Keratinocyte (primary cell): ENCODE measurements at regions not wholly inside any gene's neighbourhood (a gene's known extent, or its start where the extent isn't known, plus 50 kb on each side); places are given as distances from the start of the nearest gene placed in this dataset.

Experiments
- EZH2 ChIP-seq: IDR thresholded peaks from one replicate; pipeline ENCODE4 v1.6.1; 2012; ENCODE audit warnings: inconsistent platforms, mild to moderate bottlenecking, low read length, moderate library complexity
- TF ChIP-seq, protein P1 (sequence below), 3 experiments: IDR thresholded peaks in 1 of 3; conservative IDR thresholded peaks in 1 of 3; optimal IDR thresholded peaks in 1 of 3; 2 replicates in 2 of 3; 3 replicates in 1 of 3; pipeline versions ENCODE3 to v1.5.1; 2011; ENCODE audit warnings: low read length in 3 of 3, mild to moderate bottlenecking in 3 of 3, moderate library complexity in 2 of 3, control low read depth in 1 of 3, inconsistent platforms in 1 of 3; ENCODE audit not compliant: insufficient read depth in 2 of 3; ENCODE audit errors: extremely low read depth in 1 of 3

DNA sequence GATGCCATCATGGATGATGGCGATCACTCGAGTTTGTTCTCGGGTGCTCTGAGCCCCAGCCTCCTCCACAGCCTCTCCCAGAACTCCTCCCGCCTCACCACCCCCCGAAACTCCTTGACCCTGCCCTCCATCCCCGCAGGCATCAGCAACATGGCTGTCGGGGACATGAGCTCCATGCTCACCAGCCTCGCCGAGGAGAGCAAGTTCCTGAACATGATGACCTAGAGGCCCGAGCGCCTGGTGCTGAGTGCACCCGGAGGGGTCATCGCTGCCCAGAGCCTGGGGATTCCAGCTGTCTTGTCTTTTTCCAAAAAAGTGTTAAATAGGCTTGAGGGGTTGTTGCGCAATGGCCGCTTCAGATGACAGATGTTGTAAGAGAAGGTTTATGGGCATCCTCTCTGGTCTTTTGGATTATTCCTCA, 254.8 kb downstream of the GLI2 start:
- TF ChIP-seq, protein P1, sequence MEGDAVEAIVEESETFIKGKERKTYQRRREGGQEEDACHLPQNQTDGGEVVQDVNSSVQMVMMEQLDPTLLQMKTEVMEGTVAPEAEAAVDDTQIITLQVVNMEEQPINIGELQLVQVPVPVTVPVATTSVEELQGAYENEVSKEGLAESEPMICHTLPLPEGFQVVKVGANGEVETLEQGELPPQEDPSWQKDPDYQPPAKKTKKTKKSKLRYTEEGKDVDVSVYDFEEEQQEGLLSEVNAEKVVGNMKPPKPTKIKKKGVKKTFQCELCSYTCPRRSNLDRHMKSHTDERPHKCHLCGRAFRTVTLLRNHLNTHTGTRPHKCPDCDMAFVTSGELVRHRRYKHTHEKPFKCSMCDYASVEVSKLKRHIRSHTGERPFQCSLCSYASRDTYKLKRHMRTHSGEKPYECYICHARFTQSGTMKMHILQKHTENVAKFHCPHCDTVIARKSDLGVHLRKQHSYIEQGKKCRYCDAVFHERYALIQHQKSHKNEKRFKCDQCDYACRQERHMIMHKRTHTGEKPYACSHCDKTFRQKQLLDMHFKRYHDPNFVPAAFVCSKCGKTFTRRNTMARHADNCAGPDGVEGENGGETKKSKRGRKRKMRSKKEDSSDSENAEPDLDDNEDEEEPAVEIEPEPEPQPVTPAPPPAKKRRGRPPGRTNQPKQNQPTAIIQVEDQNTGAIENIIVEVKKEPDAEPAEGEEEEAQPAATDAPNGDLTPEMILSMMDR (optimal IDR thresholded peaks at IDR 0.05 in 1 of 3, IDR thresholded peaks at IDR 0.05 in 1 of 3, conservative IDR thresholded peaks at IDR 0.05 in 1 of 3; ENCODE audit: extremely low read depth in 1 of 3, insufficient read depth in 2 of 3, low read length in 3 of 3), result no peak
- TF ChIP-seq EZH2, result no peak
